A549 (cell line): ENCODE measurements at regions not wholly inside any gene's neighbourhood (a gene's known extent, or its start where the extent isn't known, plus 50 kb on each side); places are given as distances from the start of the nearest gene placed in this dataset.

Source experiments
- ATAC-seq, 2 experiments: fragments of 200-7000 bp in 1 of 2; fragments of >200 bp in 1 of 2; cut with Nextera tagmentation in 1 of 2; cut with Tn5 transposase in 1 of 2; 3 replicates each; pipeline versions ENCODE4 v1.8.0 to v1.9.1; 2018 to 2020; ENCODE audit warnings: mild to moderate bottlenecking in 1 of 2, moderate library complexity in 1 of 2
- CTCF ChIA-PET: fragments of 300-600 bp; sonication (Branson Sonifier 250); formaldehyde crosslinking; extraction: SDS; loops from one replicate; lab custom pipeline; 2021; ENCODE audit warnings: antibody characterized with exemption, inconsistent platforms; lab: Yijun Ruan, JAX
- POLR2A ChIA-PET: fragments of 350-600 bp; formaldehyde crosslinking; extraction: SDS; loops from one replicate; lab custom pipeline; 2021; ENCODE audit warnings: antibody characterized with exemption, inconsistent platforms; lab: Yijun Ruan, JAX
- DNase-seq, 2 experiments: peaks; one replicate each; pipeline versions ENCODE4 v3.0.0 to v3.0.0-alpha.2; 2011 to 2016; ENCODE audit warnings: low read depth in 1 of 2, low spot score in 1 of 2
- FAIRE-seq: peaks from 2 replicates; lab custom pipeline; 2011; peaks lifted over from hg19 to GRCh38; lab: Jason Lieb, UNC
- H3K27ac ChIP-seq, 2 experiments: fragments of >200 bp; sonication (Bioruptor Twin); formaldehyde crosslinking; 3 replicates each; pipeline ENCODE4 v1.5.1; 2016 to 2017
- H3K4me1 ChIP-seq: fragments of >200 bp; sonication (Bioruptor Twin); formaldehyde crosslinking; 3 replicates; pipeline ENCODE4 v1.6.1; 2016
- H3K4me2 ChIP-seq: fragments of >200 bp; sonication (Bioruptor Twin); formaldehyde crosslinking; 3 replicates; pipeline ENCODE4 v1.6.1; 2016
- H3K4me3 ChIP-seq: fragments of >200 bp; sonication (Bioruptor Twin); formaldehyde crosslinking; 3 replicates; pipeline ENCODE4 v1.5.1; 2016
- H3K9me3 ChIP-seq: fragments of >200 bp; sonication (Bioruptor Twin); formaldehyde crosslinking; 3 replicates; pipeline ENCODE4 v1.6.1; 2016
- CBX2 ChIP-seq: fragments of 200-600 bp; sonication (generic); IDR thresholded peaks from 2 replicates; pipeline ENCODE4 v1.6.1; 2016; ENCODE audit warnings: low read depth, mild to moderate bottlenecking, borderline replicate concordance
- CEBPB ChIP-seq, 2 experiments: fragments of >200 bp in 1 of 2; sonication (Bioruptor Twin) in 1 of 2; formaldehyde crosslinking in 1 of 2; IDR thresholded peaks; 2 replicates each; pipeline ENCODE4 v1.6.1; 2012 to 2016
- EHMT2 ChIP-seq: fragments of 200-600 bp; sonication (generic); IDR thresholded peaks from 2 replicates; pipeline ENCODE4 v1.6.1; 2016; ENCODE audit warnings: antibody characterized with exemption, low read depth, mild to moderate bottlenecking, moderate library complexity
- EP300 ChIP-seq, 2 experiments: fragments of >200 bp; sonication (Bioruptor Twin); formaldehyde crosslinking; IDR thresholded peaks; 2 replicates in 1 of 2; 3 replicates in 1 of 2; pipeline ENCODE4 v1.6.1; 2016 to 2017
- ESRRA ChIP-seq: fragments of 150-350 bp; IDR thresholded peaks from 2 replicates; pipeline ENCODE4 v1.6.1; 2014; ENCODE audit warnings: mild to moderate bottlenecking, low read length, borderline replicate concordance
- FOSB ChIP-seq: fragments of 250-450 bp; sonication (Bioruptor Pico); IDR thresholded peaks from 2 replicates; pipeline ENCODE4 v1.5.0; 2020; ENCODE audit warnings: mild to moderate bottlenecking, moderate library complexity
- HDAC2 ChIP-seq: fragments of 200-600 bp; sonication (generic); IDR thresholded peaks from 2 replicates; pipeline ENCODE4 v1.6.1; 2016
- HOXB13 ChIP-seq: fragments of 250-450 bp; sonication (Bioruptor Pico); IDR thresholded peaks from 2 replicates; pipeline ENCODE4 v1.5.0; 2020; ENCODE audit warnings: low read depth, mild to moderate bottlenecking, moderate library complexity
- JUN ChIP-seq, 2 experiments: fragments of >200 bp; sonication (Bioruptor Twin); formaldehyde crosslinking; IDR thresholded peaks; 2 replicates in 1 of 2; 3 replicates in 1 of 2; pipeline ENCODE4 v1.6.1; 2016 to 2017
- JUNB ChIP-seq: fragments of >200 bp; sonication (Bioruptor Twin); formaldehyde crosslinking; IDR thresholded peaks from 2 replicates; pipeline ENCODE4 v1.6.1; 2016
- MYC ChIP-seq: IDR thresholded peaks from 2 replicates; pipeline ENCODE4 v1.6.1; 2012; ENCODE audit warnings: mild to moderate bottlenecking, inconsistent platforms, low read length, improper control_type of control experiment, borderline replicate concordance
- NFE2L2 ChIP-seq: fragments of 150-350 bp; conservative IDR thresholded peaks from 2 replicates; pipeline ENCODE4 v1.6.1; 2014; ENCODE audit warnings: low read length
- NPAS2 ChIP-seq: fragments of 250-450 bp; sonication (Bioruptor Pico); IDR thresholded peaks from 2 replicates; pipeline ENCODE4 v1.8.0; 2022; ENCODE audit warnings: mild to moderate bottlenecking, moderate library complexity, borderline replicate concordance
- RFX5 ChIP-seq: fragments of 450-650 bp; IDR thresholded peaks from 2 replicates; pipeline ENCODE4 v1.7.1; 2014; ENCODE audit warnings: antibody characterized with exemption, mild to moderate bottlenecking, moderate library complexity
- SREBF2 ChIP-seq: fragments of 450-650 bp; IDR thresholded peaks from 2 replicates; pipeline ENCODE4 v1.6.1; 2014; ENCODE audit warnings: mild to moderate bottlenecking, moderate library complexity
- TP53 ChIP-seq: fragments of 250-450 bp; sonication (Bioruptor Pico); IDR thresholded peaks from 2 replicates; pipeline ENCODE4 v1.5.0; 2021; ENCODE audit warnings: mild to moderate bottlenecking, moderate library complexity
- ZC3H11A ChIP-seq: fragments of 450-650 bp; IDR thresholded peaks from 2 replicates; pipeline ENCODE4 v1.6.1; 2014; ENCODE audit warnings: antibody characterized with exemption, mild to moderate bottlenecking
- ZFP36 ChIP-seq: fragments of 450-650 bp; IDR thresholded peaks from 2 replicates; pipeline ENCODE4 v1.6.1; 2014; ENCODE audit warnings: borderline replicate concordance; ENCODE audit not compliant: partially characterized antibody
- ZSCAN20 ChIP-seq: fragments of 250-450 bp; sonication (Bioruptor Pico); IDR thresholded peaks from 2 replicates; pipeline ENCODE4 v1.8.0; 2022; ENCODE audit warnings: mild to moderate bottlenecking, moderate library complexity
- WGBS: methylation state at CpG from one replicate; pipeline ENCODE4 v1.1.6; 2017; ENCODE audit errors: missing lambda C conversion rate; 5-methylcytosine and 5-hydroxymethylcytosine counted together
- TF ChIP-seq, protein P1 (sequence below): fragments of >200 bp; sonication (Bioruptor Twin); formaldehyde crosslinking; IDR thresholded peaks from 3 replicates; pipeline ENCODE4 v1.6.1; 2016
- TF ChIP-seq, protein P2 (sequence below): fragments of 250-450 bp; sonication (Bioruptor Pico); IDR thresholded peaks from 2 replicates; pipeline ENCODE4 v1.5.0; 2021; ENCODE audit warnings: mild to moderate bottlenecking, moderate library complexity, borderline replicate concordance
- TF ChIP-seq, protein P3 (sequence below): IDR thresholded peaks from 2 replicates; pipeline ENCODE4 v1.6.1; 2012
- TF ChIP-seq, protein P4 (sequence below): fragments of 200-600 bp; sonication (generic); IDR thresholded peaks from 2 replicates; pipeline ENCODE4 v1.6.1; 2016; ENCODE audit warnings: antibody characterized with exemption, mild to moderate bottlenecking, moderate library complexity

DNA sequence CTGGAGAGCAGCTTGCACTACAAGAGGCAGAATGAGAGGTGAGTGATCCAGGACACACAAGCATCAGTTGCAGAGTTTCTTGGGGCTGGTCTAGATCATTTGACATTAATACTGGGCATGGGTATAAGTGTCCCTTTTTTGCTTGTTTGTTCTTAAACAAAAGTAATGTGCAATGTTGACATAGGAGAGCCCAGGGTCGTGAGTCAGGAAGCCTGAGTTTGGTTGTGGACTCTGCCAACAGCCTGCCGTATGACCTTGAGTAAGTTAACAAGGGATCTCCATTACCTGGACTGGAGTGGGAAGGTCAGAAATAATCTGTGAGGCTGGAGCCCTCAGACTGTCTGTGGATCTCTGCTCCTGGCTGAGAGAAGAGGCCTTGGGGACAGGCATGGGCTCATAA is 170.3 kb downstream of the KCNA5 start:
- FAIRE-seq = no peak
- no peak for DNase-seq
- WGBS = 0% methylated on average over 2 of the region's 2 CpGs
- no peak for ATAC-seq
- POLR2A ChIA-PET = no interaction called here
- no peak overlapping the region for H3K27ac ChIP-seq
- TF ChIP-seq FOSB (no peak), EHMT2 (no peak), ZC3H11A (no peak), TP53 (no peak), HOXB13 (CRISPR knock-in tag) (no peak), NPAS2 (CRISPR knock-in tag) (no peak), ZSCAN20 (CRISPR knock-in tag) (no peak), HDAC2 (no peak), NFE2L2 (no peak), JUNB (no peak), CBX2 (no peak), ZFP36 (no peak), CEBPB (IDR thresholded peaks at IDR 0.05) (no peak), MYC (no peak), RFX5 (no peak)
- TF ChIP-seq, protein P1, sequence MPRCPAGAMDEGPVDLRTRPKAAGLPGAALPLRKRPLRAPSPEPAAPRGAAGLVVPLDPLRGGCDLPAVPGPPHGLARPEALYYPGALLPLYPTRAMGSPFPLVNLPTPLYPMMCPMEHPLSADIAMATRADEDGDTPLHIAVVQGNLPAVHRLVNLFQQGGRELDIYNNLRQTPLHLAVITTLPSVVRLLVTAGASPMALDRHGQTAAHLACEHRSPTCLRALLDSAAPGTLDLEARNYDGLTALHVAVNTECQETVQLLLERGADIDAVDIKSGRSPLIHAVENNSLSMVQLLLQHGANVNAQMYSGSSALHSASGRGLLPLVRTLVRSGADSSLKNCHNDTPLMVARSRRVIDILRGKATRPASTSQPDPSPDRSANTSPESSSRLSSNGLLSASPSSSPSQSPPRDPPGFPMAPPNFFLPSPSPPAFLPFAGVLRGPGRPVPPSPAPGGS = no peak
- TF ChIP-seq, protein P2, sequence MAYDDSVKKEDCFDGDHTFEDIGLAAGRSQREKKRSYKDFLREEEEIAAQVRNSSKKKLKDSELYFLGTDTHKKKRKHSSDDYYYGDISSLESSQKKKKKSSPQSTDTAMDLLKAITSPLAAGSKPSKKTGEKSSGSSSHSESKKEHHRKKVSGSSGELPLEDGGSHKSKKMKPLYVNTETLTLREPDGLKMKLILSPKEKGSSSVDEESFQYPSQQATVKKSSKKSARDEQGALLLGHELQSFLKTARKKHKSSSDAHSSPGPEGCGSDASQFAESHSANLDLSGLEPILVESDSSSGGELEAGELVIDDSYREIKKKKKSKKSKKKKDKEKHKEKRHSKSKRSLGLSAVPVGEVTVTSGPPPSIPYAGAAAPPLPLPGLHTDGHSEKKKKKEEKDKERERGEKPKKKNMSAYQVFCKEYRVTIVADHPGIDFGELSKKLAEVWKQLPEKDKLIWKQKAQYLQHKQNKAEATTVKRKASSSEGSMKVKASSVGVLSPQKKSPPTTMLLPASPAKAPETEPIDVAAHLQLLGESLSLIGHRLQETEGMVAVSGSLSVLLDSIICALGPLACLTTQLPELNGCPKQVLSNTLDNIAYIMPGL (CRISPR knock-in tag) = no peak
- TF ChIP-seq, protein P3, sequence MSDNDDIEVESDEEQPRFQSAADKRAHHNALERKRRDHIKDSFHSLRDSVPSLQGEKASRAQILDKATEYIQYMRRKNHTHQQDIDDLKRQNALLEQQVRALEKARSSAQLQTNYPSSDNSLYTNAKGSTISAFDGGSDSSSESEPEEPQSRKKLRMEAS = no peak
- TF ChIP-seq, protein P4, sequence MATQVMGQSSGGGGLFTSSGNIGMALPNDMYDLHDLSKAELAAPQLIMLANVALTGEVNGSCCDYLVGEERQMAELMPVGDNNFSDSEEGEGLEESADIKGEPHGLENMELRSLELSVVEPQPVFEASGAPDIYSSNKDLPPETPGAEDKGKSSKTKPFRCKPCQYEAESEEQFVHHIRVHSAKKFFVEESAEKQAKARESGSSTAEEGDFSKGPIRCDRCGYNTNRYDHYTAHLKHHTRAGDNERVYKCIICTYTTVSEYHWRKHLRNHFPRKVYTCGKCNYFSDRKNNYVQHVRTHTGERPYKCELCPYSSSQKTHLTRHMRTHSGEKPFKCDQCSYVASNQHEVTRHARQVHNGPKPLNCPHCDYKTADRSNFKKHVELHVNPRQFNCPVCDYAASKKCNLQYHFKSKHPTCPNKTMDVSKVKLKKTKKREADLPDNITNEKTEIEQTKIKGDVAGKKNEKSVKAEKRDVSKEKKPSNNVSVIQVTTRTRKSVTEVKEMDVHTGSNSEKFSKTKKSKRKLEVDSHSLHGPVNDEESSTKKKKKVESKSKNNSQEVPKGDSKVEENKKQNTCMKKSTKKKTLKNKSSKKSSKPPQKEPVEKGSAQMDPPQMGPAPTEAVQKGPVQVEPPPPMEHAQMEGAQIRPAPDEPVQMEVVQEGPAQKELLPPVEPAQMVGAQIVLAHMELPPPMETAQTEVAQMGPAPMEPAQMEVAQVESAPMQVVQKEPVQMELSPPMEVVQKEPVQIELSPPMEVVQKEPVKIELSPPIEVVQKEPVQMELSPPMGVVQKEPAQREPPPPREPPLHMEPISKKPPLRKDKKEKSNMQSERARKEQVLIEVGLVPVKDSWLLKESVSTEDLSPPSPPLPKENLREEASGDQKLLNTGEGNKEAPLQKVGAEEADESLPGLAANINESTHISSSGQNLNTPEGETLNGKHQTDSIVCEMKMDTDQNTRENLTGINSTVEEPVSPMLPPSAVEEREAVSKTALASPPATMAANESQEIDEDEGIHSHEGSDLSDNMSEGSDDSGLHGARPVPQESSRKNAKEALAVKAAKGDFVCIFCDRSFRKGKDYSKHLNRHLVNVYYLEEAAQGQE = no peak
- TF ChIP-seq, all 56 proteins: peak for 0
- CTCF ChIA-PET = no interaction called here
- Histone ChIP-seq H3K4me2 (no peak overlapping the region), H3K4me3 (no peak overlapping the region), H3K4me1 (no peaks in the 10 kb centered on the region), H3K9me3 (no peaks in the 10 kb centered on the region)

DNA sequence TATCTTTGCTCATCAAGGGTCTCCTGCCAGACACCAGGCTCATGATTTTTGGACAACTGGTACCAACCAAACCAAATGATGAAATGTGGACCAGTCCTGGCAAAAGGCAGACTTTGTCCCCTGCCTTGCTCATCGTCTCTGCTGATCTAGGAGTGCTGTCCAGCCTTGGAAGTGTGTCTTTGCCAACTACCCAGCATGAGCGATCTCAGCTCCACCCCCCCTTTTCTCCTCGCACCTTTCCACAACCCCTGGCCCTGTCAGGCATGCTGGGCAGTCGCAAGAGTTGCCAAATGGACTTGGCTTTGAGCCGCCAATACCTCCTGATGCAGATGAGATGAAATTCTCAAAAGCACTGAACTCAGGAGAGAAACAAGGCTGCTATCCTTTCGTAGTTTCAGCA is 174.3 kb downstream of the KCNA5 start:
- Histone ChIP-seq H3K4me3 (no peak overlapping the region), H3K9me3 (no peaks in the 10 kb centered on the region), H3K27ac (no peak overlapping the region), H3K4me1 (no peaks in the 10 kb centered on the region), H3K4me2 (no peak overlapping the region)
- FAIRE-seq (no peak), DNase-seq (no peak), ATAC-seq (no peak)
- WGBS = 3% methylated on average over 6 of the region's 6 CpGs
- CTCF ChIA-PET = no interaction called here
- POLR2A ChIA-PET = no interaction called here
- no peak for TF ChIP-seq EP300 (IDR thresholded peaks at IDR 0.05)
- no peak for TF ChIP-seq ESRRA
- no peak for TF ChIP-seq JUN (IDR thresholded peaks at IDR 0.05)
- no peak for TF ChIP-seq SREBF2
